Adrenal gland (tissue), 9 donors: ENCODE measurements at regions not wholly inside any gene's neighbourhood (a gene's known extent, or its start where the extent isn't known, plus 50 kb on each side); places are given as distances from the start of the nearest gene placed in this dataset.

Experiments used
- DNase-seq, 7 donors: peaks; one replicate each; pipeline ENCODE4 v3.0.0-alpha.2; 2019 to 2020
- H3K27ac ChIP-seq, 5 donors: fragments of 200-600 bp; sonication (generic) in 4 of 5; 1 replicate in 3 of 5; 2 replicates in 2 of 5; pipeline versions ENCODE4 v1.5.1 to v1.8.0; 2016 to 2020; ENCODE audit warnings: mild to moderate bottlenecking in 1 of 5
- H3K27me3 ChIP-seq: fragments of 200-600 bp; 2 replicates; pipeline ENCODE4 v1.8.0; 2021
- H3K36me3 ChIP-seq, 2 donors: fragments of 200-600 bp; replicated peaks in 1 of 2; 1 replicate in 1 of 2; 2 replicates in 1 of 2; pipeline versions ENCODE4 v1.5.1 to v1.8.0; 2018 to 2022
- H3K4me1 ChIP-seq, 2 donors: fragments of 200-600 bp; replicated peaks in 1 of 2; 1 replicate in 1 of 2; 2 replicates in 1 of 2; pipeline versions ENCODE4 v1.5.1 to v1.8.0; 2018 to 2021
- H3K4me3 ChIP-seq, 4 donors: fragments of 200-600 bp; sonication (generic) in 3 of 4; one replicate each; pipeline ENCODE4 v1.5.1; 2016 to 2018
- H3K9me3 ChIP-seq, 3 donors: fragments of 200-600 bp; sonication (generic) in 1 of 3; replicated peaks in 1 of 3; 1 replicate in 2 of 3; 2 replicates in 1 of 3; pipeline versions ENCODE4 v1.5.1 to v1.8.0; 2016 to 2021
- CTCF ChIP-seq, 6 experiments: fragments of 450-650 bp in 4 of 6; fragments of 200-600 bp in 2 of 6; sonication (generic) in 1 of 6; IDR thresholded peaks; 1 replicate in 5 of 6; 2 replicates in 1 of 6; pipeline versions ENCODE4 v1.5.1 to v1.8.0; 2016 to 2021; ENCODE audit warnings: antibody characterized with exemption in 6 of 6, mild to moderate bottlenecking in 2 of 6, moderate library complexity in 1 of 6
- POLR2A ChIP-seq, 2 donors: fragments of 450-650 bp; IDR thresholded peaks; one replicate each; pipeline ENCODE4 v1.6.1; 2017; ENCODE audit warnings: antibody characterized with exemption in 2 of 2, mild to moderate bottlenecking in 2 of 2, moderate library complexity in 1 of 2
- WGBS, 4 donors: extraction: QIAGEN DNeasy Blood & Tissue Kit in 2 of 4; methylation state at CpG; one replicate each; pipeline versions ENCODE4 v1.1.5 to v1.1.7; 2013 to 2017; 5-methylcytosine and 5-hydroxymethylcytosine counted together
- intact Hi-C, 2 donors: fragments of 100-400 bp; cut with DNase I; formaldehyde crosslinking; loops; one replicate each; pipeline versions ENCODE4 v1.14.1 to v1.15.0; 2022 to 2023
- donor health status: healthy with polysubstance abuse.
- donor health status: Bipolar disorder and iron deficiency.
- donor health status: DM: yes; HTN: yes; CAD: no.
- donor health status: DM: no; HTN: no; CAD: no.
- donor health status: DM: no; HTN: no; CAD: no.

- H3K36me3 ChIP-seq, result no peaks in the 10 kb centered on the region
- H3K9me3 ChIP-seq, result no peaks in the 10 kb centered on the region
- H3K4me3 ChIP-seq, result peak overlapping the region in 2 of 4 donors; percentile 21 to 52
- H3K4me1 ChIP-seq, result peaks cover 13 to 37% of the 10 kb centered on the region in 2 donors
- H3K27ac ChIP-seq, result peak overlapping the region; percentile 80 to 94 (median 91)
- no peaks in the 10 kb centered on the region for H3K27me3 ChIP-seq
- DNase-seq, result peak; percentile 79 to 88 (median 85)
- intact Hi-C loops, result no loop called here
- TF ChIP-seq POLR2A (IDR thresholded peaks at IDR 0.05), result peak in 1 of 2 donors; percentile 1
- TF ChIP-seq CTCF (IDR thresholded peaks at IDR 0.05), result no peak
- 14 to 22% (median 20%) methylated on average over 10 of the region's 10 CpGs for WGBS, 4 donors
These were observed 66.5 kb upstream of the PIM1 start for GRCh38 chr6:37103169-37104039.

- no peaks in the 10 kb centered on the region for H3K36me3 ChIP-seq
- no peak for DNase-seq
- intact Hi-C loops, result no loop called here
- H3K27me3 ChIP-seq, result no peaks in the 10 kb centered on the region
- TF ChIP-seq POLR2A (IDR thresholded peaks at IDR 0.05), result no peak
- TF ChIP-seq CTCF (IDR thresholded peaks at IDR 0.05), result no peak
- H3K9me3 ChIP-seq, result no peaks in the 10 kb centered on the region
- H3K27ac ChIP-seq, result peak overlapping the region in 1 of 5 donors; percentile 94
- no peak overlapping the region for H3K4me3 ChIP-seq
- peaks cover 13 to 37% of the 10 kb centered on the region in 2 donors for H3K4me1 ChIP-seq
- WGBS, 4 donors, result 70 to 90% (median 85%) methylated on average over 2 of the region's 2 CpGs
These were observed 65.2 kb upstream of the PIM1 start for GRCh38 chr6:37104824-37105147.

GRCh38 chr6:37105148-37106050 lies 64.6 kb upstream of the PIM1 start:
- 54 to 65% (median 60%) methylated on average over 6 of the region's 6 CpGs for WGBS, 4 donors
- Histone ChIP-seq H3K9me3 (no peaks in the 10 kb centered on the region), H3K27ac (peak overlapping the region in 1 of 5 donors; percentile 9), H3K27me3 (no peaks in the 10 kb centered on the region), H3K36me3 (no peaks in the 10 kb centered on the region), H3K4me3 (no peak overlapping the region), H3K4me1 (peaks cover 13 to 37% of the 10 kb centered on the region in 2 donors)
- intact Hi-C loops, result no loop called here
- no peak for TF ChIP-seq CTCF (IDR thresholded peaks at IDR 0.05)
- no peak for TF ChIP-seq POLR2A (IDR thresholded peaks at IDR 0.05)
- DNase-seq, result no peak

- Histone ChIP-seq H3K36me3 (no peaks in the 10 kb centered on the region), H3K27me3 (no peaks in the 10 kb centered on the region), H3K4me3 (no peak overlapping the region), H3K9me3 (no peaks in the 10 kb centered on the region), H3K27ac (no peak overlapping the region), H3K4me1 (peaks cover 13 to 37% of the 10 kb centered on the region in 2 donors)
- DNase-seq, result no peak
- TF ChIP-seq CTCF (IDR thresholded peaks at IDR 0.05), result no peak
- no peak for TF ChIP-seq POLR2A (IDR thresholded peaks at IDR 0.05)
- intact Hi-C loops, result no loop called here
These were observed 63.9 kb upstream of the PIM1 start for GRCh38 chr6:37106051-37106363.
